Brain microvascular endothelial cell (primary cell): ENCODE measurements at regions not wholly inside any gene's neighbourhood (a gene's known extent, or its start where the extent isn't known, plus 50 kb on each side); places are given as distances from the start of the nearest gene placed in this dataset.

ENCODE experiments used
- DNase-seq: peaks from one replicate; pipeline ENCODE4 v3.0.0-alpha.2; 2020
- H3K27ac ChIP-seq: fragments of 250-450 bp; sonication (Bioruptor Pico); 2 replicates; pipeline ENCODE4 v1.5.1; 2020; ENCODE audit warnings: mild to moderate bottlenecking, moderate library complexity
- H3K27me3 ChIP-seq: fragments of 250-450 bp; sonication (Bioruptor Pico); replicated peaks from 2 replicates; pipeline ENCODE4 v1.5.1; 2020; ENCODE audit warnings: mild to moderate bottlenecking
- H3K36me3 ChIP-seq: fragments of 250-450 bp; sonication (Bioruptor Pico); replicated peaks from 2 replicates; pipeline ENCODE4 v1.5.1; 2020; ENCODE audit warnings: mild to moderate bottlenecking
- H3K4me3 ChIP-seq: 2 replicates; pipeline ENCODE4 v1.5.1; 2011; ENCODE audit warnings: low read depth, mild to moderate bottlenecking, control low read depth, low read length, moderate library complexity
- CTCF ChIP-seq: IDR thresholded peaks from 2 replicates; pipeline ENCODE4 v1.5.1; 2011; ENCODE audit warnings: low read depth, mild to moderate bottlenecking, moderate library complexity, low read length, control low read depth, inconsistent platforms; ENCODE audit errors: missing control alignments
- in situ Hi-C: cut with HindIII; loops from 2 replicates; pipeline ENCODE4 v1.10.0; 2017; ENCODE audit warnings: low sequenced_read_pairs, low pct_ligation_motif_present

GRCh38 chr1:82044536-82044935 is 243.8 kb downstream of the ADGRL2 start:
- DNase-seq: no peak
- TF ChIP-seq CTCF: no peak
- Histone ChIP-seq H3K36me3 (no peaks in the 10 kb centered on the region), H3K27me3 (no peaks in the 10 kb centered on the region), H3K4me3 (no peak overlapping the region), H3K27ac (no peak overlapping the region)
- in situ Hi-C loops: no loop called here

GRCh38 chr1:82044111-82044510 is 243.4 kb downstream of the ADGRL2 start:
- in situ Hi-C loops: no loop called here

GRCh38 chr1:82042306-82043060 is 241.7 kb downstream of the ADGRL2 start:
- TF ChIP-seq CTCF: no peak
- H3K4me3 ChIP-seq: no peak overlapping the region
- no peak overlapping the region for H3K27ac ChIP-seq
- in situ Hi-C loops: no loop called here
- H3K36me3 ChIP-seq: no peaks in the 10 kb centered on the region
- DNase-seq: no peak
- H3K27me3 ChIP-seq: no peaks in the 10 kb centered on the region

More at GRCh38 chr1:82044111-82044510, 243.4 kb downstream of the ADGRL2 start:
- no peak for TF ChIP-seq CTCF
- Histone ChIP-seq H3K27me3 (no peaks in the 10 kb centered on the region), H3K27ac (no peak overlapping the region), H3K36me3 (no peaks in the 10 kb centered on the region), H3K4me3 (no peak overlapping the region)
- no peak for DNase-seq
